Fibroblast of mammary gland (primary cell): ENCODE measurements at regions not wholly inside any gene's neighbourhood (a gene's known extent, or its start where the extent isn't known, plus 50 kb on each side); places are given as distances from the start of the nearest gene placed in this dataset.

Experiments
- DNase-seq: peaks from one replicate; pipeline ENCODE4 v3.0.0-alpha.2; 2010; ENCODE audit warnings: low read depth
- H3K4me3 ChIP-seq: 2 replicates; pipeline ENCODE4 v1.5.1; 2011; ENCODE audit warnings: low read depth, mild to moderate bottlenecking, low read length, moderate library complexity; ENCODE audit not compliant: control insufficient read depth
- TF ChIP-seq, protein P1 (sequence below): conservative IDR thresholded peaks from 2 replicates; pipeline ENCODE4 v1.5.1; 2011; ENCODE audit warnings: low read depth, low read length, inconsistent platforms; ENCODE audit not compliant: control insufficient read depth, insufficient read depth

DNA sequence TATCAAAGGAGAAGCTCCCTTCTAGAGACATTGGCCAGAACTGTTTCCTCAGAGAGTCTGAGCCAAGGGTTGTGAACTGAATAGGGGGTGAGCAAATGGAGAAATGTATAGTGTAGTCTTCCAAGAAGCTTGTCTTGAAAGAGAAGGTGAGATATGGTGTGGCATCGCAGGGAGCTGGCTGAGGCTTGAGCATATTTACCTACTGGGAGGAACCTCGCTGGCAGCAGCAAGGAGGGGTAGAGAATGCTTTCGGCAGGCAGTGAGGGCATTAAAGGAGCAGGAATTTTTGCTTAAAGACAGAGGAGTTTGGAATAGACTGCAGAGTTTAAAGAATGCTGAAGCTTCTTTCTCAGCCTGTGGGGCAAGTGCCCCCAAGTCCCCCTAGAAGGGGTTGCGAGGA lies 59.3 kb upstream of the PRMT8 start:
- DNase-seq = no peak
- TF ChIP-seq, protein P1, sequence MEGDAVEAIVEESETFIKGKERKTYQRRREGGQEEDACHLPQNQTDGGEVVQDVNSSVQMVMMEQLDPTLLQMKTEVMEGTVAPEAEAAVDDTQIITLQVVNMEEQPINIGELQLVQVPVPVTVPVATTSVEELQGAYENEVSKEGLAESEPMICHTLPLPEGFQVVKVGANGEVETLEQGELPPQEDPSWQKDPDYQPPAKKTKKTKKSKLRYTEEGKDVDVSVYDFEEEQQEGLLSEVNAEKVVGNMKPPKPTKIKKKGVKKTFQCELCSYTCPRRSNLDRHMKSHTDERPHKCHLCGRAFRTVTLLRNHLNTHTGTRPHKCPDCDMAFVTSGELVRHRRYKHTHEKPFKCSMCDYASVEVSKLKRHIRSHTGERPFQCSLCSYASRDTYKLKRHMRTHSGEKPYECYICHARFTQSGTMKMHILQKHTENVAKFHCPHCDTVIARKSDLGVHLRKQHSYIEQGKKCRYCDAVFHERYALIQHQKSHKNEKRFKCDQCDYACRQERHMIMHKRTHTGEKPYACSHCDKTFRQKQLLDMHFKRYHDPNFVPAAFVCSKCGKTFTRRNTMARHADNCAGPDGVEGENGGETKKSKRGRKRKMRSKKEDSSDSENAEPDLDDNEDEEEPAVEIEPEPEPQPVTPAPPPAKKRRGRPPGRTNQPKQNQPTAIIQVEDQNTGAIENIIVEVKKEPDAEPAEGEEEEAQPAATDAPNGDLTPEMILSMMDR = no peak
- no peak overlapping the region for H3K4me3 ChIP-seq

DNA sequence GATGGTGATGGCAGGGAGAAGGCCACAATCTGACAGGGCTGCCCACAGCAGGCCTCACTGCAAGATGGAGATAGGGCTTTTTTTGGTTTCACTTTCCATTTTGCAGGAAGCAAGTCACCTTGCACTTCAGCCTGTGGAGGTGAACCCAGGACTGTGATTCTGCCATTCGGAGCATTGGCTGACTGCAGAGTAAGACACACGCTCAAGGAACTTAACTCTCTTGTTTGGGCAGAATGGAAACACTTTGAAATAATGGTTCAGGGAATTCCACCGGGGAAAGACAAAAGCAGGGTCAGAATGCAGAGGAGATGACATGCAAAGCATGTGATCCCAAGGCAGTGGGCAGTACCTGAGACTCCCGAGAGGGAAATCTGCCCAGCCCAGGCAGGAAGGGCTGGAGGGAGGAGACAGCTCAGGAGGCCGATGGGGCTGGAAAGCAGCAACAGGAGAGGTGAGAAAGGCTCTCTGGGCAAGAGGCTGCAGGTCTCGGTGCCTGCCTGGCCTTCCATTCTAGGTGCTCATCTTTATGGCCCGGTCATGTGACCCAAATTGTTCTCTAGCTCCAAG lies 58.7 kb upstream of the PRMT8 start:
- TF ChIP-seq, protein P1 = no peak
- H3K4me3 ChIP-seq = no peak overlapping the region
- no peak for DNase-seq

DNA sequence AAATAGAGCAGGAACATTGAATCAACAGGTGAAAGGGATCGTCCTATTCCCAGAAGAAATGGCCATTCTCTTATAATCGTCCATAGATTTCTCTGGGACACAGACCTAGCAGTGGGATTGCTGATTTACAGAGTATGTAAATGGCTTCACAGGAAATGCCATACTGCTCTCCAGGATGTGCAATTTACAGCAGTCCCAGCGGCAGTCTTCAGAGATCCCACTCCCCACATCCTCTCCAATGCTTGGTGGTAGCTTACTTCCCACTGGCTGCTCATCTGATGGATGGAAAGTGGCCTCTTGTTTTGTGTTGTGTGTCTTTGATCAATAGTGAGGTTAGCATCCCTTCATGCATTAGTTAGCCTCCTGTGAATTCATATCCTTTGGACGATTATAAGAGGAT lies 58.1 kb upstream of the PRMT8 start:
- no peak for DNase-seq
- TF ChIP-seq, protein P1 = no peak
- no peak overlapping the region for H3K4me3 ChIP-seq

DNA sequence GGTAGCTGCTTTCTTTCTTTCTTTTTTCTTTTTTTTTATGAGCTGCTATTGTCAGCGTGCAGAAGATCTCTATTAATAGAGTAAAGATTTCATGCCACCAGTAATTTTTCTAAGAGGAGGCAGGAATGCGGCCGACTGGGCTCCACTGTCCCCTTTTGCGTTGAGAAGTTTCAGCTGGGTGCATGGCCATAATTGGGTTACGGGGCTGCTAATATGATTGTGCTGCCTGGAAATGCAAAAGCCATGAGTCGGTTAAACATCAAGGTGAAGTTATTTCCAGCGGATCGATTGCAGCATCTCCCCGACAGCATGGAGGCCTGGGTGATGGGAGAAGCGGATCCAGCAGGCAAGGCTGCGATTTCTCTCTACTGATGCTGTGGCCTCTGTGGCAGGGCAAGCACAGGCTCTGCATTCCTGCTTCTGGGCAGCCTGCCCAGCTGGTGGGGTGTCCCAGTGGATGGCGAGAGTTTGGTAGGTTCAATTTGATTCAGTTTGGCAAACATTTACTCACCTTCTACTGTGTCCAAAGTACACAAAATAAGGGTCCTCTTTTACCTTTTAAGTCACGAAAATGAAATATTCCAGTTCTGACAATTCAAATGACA lies 54.4 kb upstream of the PRMT8 start:
- TF ChIP-seq, protein P1 = no peak
- no peak overlapping the region for H3K4me3 ChIP-seq
- no peak for DNase-seq

DNA sequence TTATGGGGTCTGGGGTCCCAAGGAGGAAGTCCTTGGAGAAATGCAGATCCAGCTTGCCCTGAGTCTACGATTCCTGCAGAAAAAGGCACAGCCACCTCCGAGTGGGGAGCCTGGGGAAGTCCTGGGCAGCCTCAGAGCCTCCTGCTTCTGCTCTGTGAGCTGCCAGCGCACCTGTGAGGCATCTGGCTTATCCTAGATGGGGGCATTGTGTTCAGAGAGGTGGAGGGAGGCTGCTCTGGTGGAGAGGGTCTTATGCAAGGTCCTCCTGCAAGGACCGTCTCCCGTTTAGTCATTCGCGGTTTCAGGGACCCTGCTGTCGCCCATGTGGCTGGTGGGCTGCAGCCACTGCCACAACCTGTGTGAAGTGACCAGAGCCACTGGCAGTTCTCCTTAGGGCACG lies 53.0 kb upstream of the PRMT8 start:
- TF ChIP-seq, protein P1 = no peak
- H3K4me3 ChIP-seq = no peak overlapping the region
- no peak for DNase-seq

DNA sequence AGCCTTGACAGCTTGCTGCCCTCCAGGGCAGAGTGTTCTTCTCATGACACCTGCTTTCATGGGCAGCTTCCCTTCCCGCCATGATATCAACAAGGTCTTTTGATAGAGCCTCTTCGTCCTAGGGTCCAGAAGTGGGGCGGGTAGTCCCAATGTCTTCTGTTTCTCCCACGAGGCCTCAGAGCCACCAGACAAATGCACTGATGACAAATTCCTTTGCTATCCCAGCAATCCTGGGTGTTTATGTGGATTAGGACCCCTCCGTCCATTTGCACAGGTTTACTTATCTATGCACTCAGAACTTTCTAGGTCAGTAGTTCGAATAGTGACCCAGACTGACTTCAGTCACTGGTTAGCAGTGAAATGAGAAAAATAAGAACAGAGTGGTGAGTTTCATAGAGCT lies 52.6 kb upstream of the PRMT8 start:
- TF ChIP-seq, protein P1 = no peak
- no peak for DNase-seq
- H3K4me3 ChIP-seq = no peak overlapping the region
